HG02840 (cell line): ENCODE measurements at regions not wholly inside any gene's neighbourhood (a gene's known extent, or its start where the extent isn't known, plus 50 kb on each side); places are given as distances from the start of the nearest gene placed in this dataset.
"Not testable (repeated sequence)": the region's sequence is repeated elsewhere in the genome, so short reads cannot be mapped to it uniquely, and the experiment has no call there.

Source experiments
- ATAC-seq: cut with Tn5 transposase; IDR thresholded peaks from one replicate; pipeline ENCODE4 v1.9.1; 2021; ENCODE audit warnings: mild to moderate bottlenecking, moderate library complexity, moderate number of reproducible peaks; ENCODE audit not compliant: unreplicated experiment, low FRiP score

DNA sequence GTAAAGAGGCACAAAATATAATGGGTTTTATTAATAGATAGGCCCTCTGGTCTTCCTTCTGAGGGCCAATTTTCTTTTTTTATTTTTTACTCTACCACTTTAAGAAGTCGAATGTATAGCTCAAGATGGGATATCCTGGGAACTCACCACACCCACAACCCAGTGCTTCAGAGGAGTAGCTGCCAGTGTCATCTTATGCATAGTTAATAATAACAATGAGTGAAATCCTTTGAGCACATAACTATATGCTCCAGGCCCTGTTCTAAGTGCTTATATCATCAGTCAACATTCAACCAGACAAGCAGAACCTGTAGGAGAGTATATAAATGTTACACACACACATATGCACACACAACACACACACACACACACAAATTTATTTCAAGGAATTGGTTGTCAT lies 150.3 kb upstream of the ACTBL2 start:
- ATAC-seq: no peak

GRCh38 chr5:57631139-57631538 lies 148.5 kb upstream of the ACTBL2 start:
- not testable (repeated sequence) for ATAC-seq

DNA sequence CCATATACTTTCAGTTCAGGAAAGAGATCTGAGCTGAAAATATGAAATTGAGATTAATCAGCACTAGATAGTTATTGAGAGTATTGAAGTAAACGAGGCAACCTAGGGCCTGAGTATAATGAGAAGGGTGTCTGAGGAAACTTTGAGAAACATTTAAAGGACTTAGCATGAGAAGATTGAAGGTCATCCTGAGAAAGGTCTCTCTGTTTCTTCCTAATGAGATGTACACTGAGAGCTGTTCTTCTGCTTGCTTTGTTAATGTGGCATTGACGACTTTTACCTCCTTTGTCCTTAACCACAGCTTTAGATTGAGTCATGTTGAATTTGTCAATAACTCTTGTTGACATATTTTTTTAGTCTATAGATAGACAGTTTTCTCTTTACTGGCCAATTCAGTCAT lies 145.1 kb upstream of the ACTBL2 start:
- no peak for ATAC-seq

DNA sequence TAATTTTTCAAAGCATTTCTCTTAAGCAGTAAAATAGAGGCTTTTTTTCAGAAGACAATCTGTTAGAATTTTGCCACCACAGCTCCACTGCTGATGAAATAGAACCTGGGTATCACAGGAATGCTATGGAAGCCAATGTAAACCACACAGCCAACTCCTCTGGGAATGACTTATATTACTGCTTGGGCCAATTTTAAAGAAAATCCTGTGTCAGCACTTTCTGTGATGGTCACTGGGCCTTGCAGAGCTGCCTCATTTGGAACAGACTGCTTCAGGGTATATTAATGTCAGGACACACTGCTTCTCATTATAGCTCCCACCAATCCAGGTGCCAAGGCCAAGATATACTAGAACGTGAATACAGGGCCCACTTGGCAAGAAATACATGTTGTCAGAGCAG lies 144.1 kb upstream of the ACTBL2 start:
- ATAC-seq: no peak

DNA sequence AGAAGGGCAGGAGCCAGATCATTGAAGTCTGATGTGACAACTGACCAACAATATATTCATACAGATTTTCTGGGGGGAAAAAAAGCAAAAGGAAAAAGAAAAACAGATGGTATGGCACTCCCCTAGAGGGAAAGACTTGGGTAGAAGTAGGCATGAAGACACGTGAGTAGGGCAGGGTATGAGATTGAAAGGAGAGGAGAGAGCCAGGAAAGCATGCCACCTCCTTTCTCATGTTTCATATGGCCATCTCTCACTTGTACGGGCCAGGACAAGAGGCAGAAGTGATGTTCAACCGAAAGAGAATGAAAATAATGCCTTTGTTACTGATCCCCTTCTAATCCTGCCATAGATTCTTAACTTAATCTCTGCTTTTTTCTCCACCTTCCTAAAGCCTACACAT lies 139.0 kb upstream of the ACTBL2 start:
- ATAC-seq: no peak

DNA sequence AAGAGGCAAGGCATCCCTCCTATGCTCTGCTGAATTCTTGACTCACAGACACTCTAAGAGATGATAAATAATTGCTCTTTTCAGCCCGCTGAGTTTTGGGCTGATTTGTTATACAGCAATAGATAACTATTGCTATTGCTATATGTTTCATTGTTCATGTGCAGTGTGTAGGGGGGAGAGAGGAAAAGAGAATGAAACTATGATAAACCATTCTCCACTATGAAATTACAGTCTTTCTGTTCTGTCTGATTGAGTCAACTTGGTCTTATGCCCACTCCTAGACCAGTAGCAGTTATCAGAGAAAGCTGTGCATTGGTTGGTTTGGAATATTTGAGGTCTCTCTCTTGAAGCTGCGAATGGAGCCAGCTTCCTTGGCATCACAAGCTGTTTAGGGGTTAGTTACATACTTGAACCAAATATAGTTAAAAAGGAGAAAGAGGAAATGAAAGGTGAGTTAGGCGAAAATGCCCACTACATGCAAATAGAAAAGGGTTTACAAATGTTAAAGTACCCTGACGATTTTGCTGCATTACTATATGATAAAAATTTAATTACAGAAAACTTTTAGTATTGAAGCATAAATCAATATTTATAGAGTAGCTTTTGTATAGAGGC lies 136.3 kb upstream of the ACTBL2 start:
- no peak for ATAC-seq

GRCh38 chr5:57613741-57614140 lies 131.1 kb upstream of the ACTBL2 start:
- ATAC-seq: no peak

- ATAC-seq: no peak
Observed at GRCh38 chr5:57611177-57611576, 128.6 kb upstream of the ACTBL2 start.

GRCh38 chr5:57608542-57608941 lies 125.9 kb upstream of the ACTBL2 start:
- no peak for ATAC-seq

- ATAC-seq: no peak
Observed at GRCh38 chr5:57601996-57602395, 119.4 kb upstream of the ACTBL2 start.

DNA sequence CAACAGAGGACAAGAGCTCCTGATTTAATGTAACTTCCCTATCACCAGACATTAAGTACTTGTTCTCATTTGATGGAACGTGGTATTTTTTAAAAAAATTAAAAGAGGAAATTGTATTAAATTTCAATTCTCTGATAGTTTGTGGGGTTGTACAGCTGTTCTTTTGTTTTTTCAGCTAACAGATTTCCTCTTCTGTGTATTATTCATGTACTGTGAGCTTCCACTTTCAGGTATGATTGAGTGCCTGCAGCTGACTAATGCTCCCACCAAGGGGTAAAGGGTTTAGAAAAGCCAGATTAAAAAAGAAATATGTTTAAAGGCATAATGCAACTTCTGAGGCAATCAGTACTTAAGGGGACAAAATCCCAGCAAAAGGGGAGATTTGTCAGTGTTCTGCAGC lies 117.7 kb upstream of the ACTBL2 start:
- ATAC-seq: no peak

GRCh38 chr5:57598756-57599155 lies 116.1 kb upstream of the ACTBL2 start:
- no peak for ATAC-seq

- no peak for ATAC-seq
Observed at GRCh38 chr5:57598097-57598496, 115.5 kb upstream of the ACTBL2 start.

GRCh38 chr5:57595523-57595991 lies 112.9 kb upstream of the ACTBL2 start:
- no peak for ATAC-seq

GRCh38 chr5:57594436-57594835 lies 111.8 kb upstream of the ACTBL2 start:
- ATAC-seq: no peak

DNA sequence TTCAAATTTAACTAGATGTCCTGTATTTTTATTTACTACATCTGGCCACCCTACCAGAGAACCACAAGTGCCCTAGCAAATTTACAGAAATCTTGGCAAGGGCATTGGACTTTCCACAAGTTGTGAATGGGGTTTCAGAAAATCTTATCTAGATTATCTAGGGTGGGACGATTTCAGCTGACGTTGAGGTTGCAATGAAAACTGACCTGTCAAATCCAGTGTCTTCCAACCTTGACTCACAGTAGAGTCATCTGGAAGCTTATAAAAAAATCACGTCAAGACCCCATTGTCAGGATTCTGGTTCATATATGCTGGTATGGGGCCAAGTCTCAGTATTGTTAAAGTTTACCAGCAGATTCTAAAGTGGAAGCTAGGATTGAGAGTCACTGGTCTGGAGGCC lies 109.6 kb upstream of the ACTBL2 start:
- ATAC-seq: no peak

DNA sequence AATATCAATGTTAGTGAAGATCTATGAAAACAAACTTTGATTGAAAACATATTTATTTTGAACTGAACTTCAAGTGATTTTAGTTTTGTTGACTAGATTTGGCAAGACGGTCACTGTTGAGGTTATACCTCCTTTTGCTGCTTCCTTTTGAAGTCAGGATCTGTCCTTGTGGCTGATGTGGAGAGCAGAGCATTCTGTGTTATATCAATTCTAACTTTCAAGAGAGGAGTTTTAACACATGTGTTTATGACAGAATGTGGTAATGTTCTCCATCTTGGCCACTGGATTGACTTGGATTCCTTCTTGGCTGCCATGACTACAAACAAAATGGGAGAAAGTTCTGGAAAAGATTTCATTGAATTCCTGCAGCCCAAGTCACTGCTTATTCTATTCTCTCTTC lies 104.0 kb upstream of the ACTBL2 start:
- ATAC-seq: no peak

DNA sequence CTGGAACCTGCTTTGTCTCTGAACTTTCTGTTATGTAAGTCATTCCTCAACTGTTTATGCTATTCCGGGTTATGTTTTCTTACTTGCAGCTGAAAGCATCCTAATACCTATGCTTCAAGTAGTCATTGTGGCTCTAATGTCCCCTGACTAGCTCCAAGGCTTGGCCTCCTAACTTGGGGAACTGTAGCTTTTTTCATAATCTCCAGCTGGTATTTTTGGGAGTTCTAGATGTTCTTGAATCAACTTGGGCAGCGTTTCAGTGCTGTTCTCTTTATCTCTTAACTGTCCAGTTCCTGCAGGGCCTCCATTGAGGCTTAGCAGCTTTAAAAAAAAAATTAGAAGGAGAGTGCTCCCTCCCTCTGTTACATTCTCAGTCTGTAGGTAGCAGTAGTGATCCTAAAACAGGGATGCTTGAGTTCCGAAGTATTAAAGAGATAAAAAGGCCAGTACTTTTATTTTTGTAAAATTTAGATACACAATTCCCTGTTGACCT lies 100.0 kb upstream of the ACTBL2 start:
- ATAC-seq: no peak

GRCh38 chr5:57581772-57582171 lies 99.2 kb upstream of the ACTBL2 start:
- ATAC-seq: no peak

- ATAC-seq: no peak
Observed at GRCh38 chr5:57581222-57581621, 98.6 kb upstream of the ACTBL2 start.

DNA sequence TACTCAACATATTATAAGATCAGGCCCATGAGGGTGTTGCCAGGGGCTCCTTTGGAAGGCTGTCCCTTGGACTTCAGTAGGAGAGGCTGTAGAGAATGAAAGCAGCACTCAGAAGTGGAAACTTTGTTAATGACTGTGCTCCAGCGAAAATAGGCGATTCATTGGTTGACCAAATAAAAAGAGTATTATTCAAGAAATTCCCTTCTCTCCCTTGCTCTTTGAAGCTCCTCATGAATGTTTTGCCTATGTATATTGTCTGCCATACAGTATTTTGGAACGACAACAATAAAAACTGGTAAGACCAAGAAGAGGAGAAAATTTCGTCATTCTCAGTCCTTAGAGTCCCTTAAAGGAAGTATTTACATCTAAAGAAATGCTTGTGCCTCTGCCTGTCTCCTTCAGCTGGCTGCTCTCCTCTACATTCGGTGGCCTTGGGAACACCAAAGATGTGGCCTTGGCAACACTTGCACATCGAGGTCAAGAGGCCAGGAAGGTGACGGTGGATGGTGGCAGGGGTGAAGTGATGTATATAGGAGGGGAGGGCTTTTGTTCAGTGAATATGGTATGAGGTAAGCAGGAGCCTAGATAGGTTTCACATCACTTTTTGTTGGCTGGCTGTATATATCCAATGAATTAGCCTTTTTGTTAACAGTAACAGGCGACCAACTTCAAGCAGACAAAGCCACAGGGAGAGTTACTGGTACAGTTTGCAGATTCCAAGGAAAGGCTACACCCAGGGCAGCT lies 95.0 kb upstream of the ACTBL2 start:
- ATAC-seq: no peak

- no peak for ATAC-seq
Observed at GRCh38 chr5:57576317-57576716, 93.7 kb upstream of the ACTBL2 start.
